Panc1 (cell line): ENCODE measurements at regions not wholly inside any gene's neighbourhood (a gene's known extent, or its start where the extent isn't known, plus 50 kb on each side); places are given as distances from the start of the nearest gene placed in this dataset.

Source experiments
- ATAC-seq: fragments of 200-7000 bp; cut with Tn5 transposase; 2 replicates; pipeline ENCODE4 v1.9.1; 2020; ENCODE audit warnings: mild to moderate bottlenecking, moderate library complexity
- BruUV-seq: library from RNA; stranded (reverse); fragments of 400-500 nt; replicated peaks from 2 replicates; lab custom pipeline; 2021; lab: Mats Ljungman, UMichigan
- CTCF ChIA-PET: fragments of 300-600 bp; sonication (Branson Sonifier 250); formaldehyde crosslinking; loops from one replicate; lab custom pipeline; 2022; ENCODE audit warnings: antibody characterized with exemption; lab: Charles Lee
- POLR2A ChIA-PET: fragments of 300-600 bp; sonication (Branson Sonifier 250); formaldehyde crosslinking; loops from one replicate; lab custom pipeline; 2022; ENCODE audit warnings: antibody characterized with exemption; lab: Charles Lee
- DNase-seq: peaks from one replicate; pipeline ENCODE4 v3.0.0-alpha.2; 2010; ENCODE audit warnings: low read depth, low spot score
- H3K27ac ChIP-seq: 2 replicates; pipeline ENCODE4 v1.5.1; 2011; ENCODE audit warnings: mild to moderate bottlenecking, low read length, inconsistent platforms
- H3K27me3 ChIP-seq: fragments of 200-500 bp; sonication (Bioruptor generic); 2 replicates; pipeline ENCODE4 v1.6.0; 2014; ENCODE audit warnings: low read length, inconsistent platforms; ENCODE audit not compliant: control insufficient read depth, insufficient read depth
- H3K36me3 ChIP-seq: fragments of 200-500 bp; sonication (Bioruptor generic); 2 replicates; pipeline ENCODE4 v1.5.1; 2014; ENCODE audit warnings: inconsistent platforms, mild to moderate bottlenecking, low read length, moderate library complexity; ENCODE audit not compliant: control insufficient read depth, insufficient read depth
- H3K4me1 ChIP-seq: 2 replicates; pipeline ENCODE4 v1.5.1; 2011; ENCODE audit warnings: inconsistent platforms, mild to moderate bottlenecking, low read length, moderate library complexity; ENCODE audit not compliant: control insufficient read depth, insufficient read depth
- H3K4me3 ChIP-seq, 2 experiments: 2 replicates each; pipeline ENCODE4 v1.5.1; 2011 to 2012; ENCODE audit warnings: low read depth in 2 of 2, low read length in 2 of 2, mild to moderate bottlenecking in 2 of 2, inconsistent platforms in 1 of 2, moderate library complexity in 1 of 2
- H3K9me3 ChIP-seq: fragments of 200-500 bp; sonication (Bioruptor generic); 2 replicates; pipeline ENCODE4 v1.5.1; 2014; ENCODE audit warnings: low read depth, mild to moderate bottlenecking, inconsistent platforms, low read length, moderate library complexity; ENCODE audit not compliant: control insufficient read depth, insufficient read depth
- POLR2AphosphoS5 ChIP-seq: IDR thresholded peaks from 2 replicates; pipeline ENCODE4 v1.6.1; 2012; ENCODE audit warnings: mild to moderate bottlenecking, low read depth, low read length, moderate library complexity
- SIN3A ChIP-seq: IDR thresholded peaks from 2 replicates; pipeline ENCODE4 v1.6.1; 2012; ENCODE audit warnings: low read depth, mild to moderate bottlenecking, low read length, moderate library complexity, borderline replicate concordance; ENCODE audit not compliant: insufficient read depth
- TCF7L2 ChIP-seq: IDR thresholded peaks from 2 replicates; pipeline ENCODE4 v1.6.1; 2011; ENCODE audit warnings: mild to moderate bottlenecking, low read depth, low read length, inconsistent platforms
- in situ Hi-C: cut with HindIII; loops from 2 replicates; pipeline ENCODE4 v1.10.0; 2016; ENCODE audit warnings: low sequenced_read_pairs, low pct_unique_long_range_greater_than_20kb
- intact Hi-C: fragments of 100-400 bp; cut with micrococcal nuclease; formaldehyde crosslinking; loops from one replicate; pipeline ENCODE4 v1.10.0; 2022; ENCODE audit not compliant: unreplicated experiment
- TF ChIP-seq, protein P1 (sequence below): fragments of 450-650 bp; IDR thresholded peaks from 2 replicates; pipeline ENCODE4 v1.5.1; 2017; ENCODE audit warnings: mild to moderate bottlenecking
- TF ChIP-seq, protein P2 (sequence below), 2 experiments: IDR thresholded peaks; 2 replicates each; pipeline ENCODE4 v1.6.1; 2011 to 2012; ENCODE audit warnings: low read depth in 2 of 2, control low read depth in 1 of 2, low read length in 1 of 2, mild to moderate bottlenecking in 1 of 2, moderate library complexity in 1 of 2; ENCODE audit not compliant: insufficient read depth in 1 of 2

DNA sequence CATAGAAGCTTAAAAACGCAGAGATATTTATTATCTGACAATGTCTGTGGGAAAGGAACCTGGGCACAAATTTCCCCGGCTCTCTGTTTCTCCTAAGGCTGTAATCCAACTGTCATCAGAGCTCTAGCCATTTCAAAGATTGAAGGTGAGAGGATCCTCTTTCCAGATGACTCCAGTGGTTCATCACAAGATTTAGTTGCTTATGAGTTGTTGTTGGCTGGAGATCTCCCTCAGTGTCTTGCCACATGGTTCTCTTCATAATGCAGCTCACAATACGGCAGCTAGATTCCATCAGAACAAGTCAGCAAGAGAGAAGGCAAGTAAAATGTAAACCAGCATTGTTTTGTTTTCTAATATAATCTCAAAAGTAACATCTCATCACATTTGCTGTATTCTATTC lies 369.4 kb downstream of the GASK1B start:
- POLR2A ChIA-PET, result no interaction called here
- no peaks in the 10 kb centered on the region for H3K9me3 ChIP-seq
- in situ Hi-C loops (no loop called here), intact Hi-C loops (no loop called here)
- ATAC-seq (no peak), DNase-seq (no peak)
- no peaks in the 10 kb centered on the region for H3K27me3 ChIP-seq
- CTCF ChIA-PET, result no interaction called here
- BruUV-seq, result no TSS peak
- no peak overlapping the region for H3K4me3 ChIP-seq
- TF ChIP-seq TCF7L2, result no peak
- TF ChIP-seq POLR2AphosphoS5, result no peak
- TF ChIP-seq, protein P1, sequence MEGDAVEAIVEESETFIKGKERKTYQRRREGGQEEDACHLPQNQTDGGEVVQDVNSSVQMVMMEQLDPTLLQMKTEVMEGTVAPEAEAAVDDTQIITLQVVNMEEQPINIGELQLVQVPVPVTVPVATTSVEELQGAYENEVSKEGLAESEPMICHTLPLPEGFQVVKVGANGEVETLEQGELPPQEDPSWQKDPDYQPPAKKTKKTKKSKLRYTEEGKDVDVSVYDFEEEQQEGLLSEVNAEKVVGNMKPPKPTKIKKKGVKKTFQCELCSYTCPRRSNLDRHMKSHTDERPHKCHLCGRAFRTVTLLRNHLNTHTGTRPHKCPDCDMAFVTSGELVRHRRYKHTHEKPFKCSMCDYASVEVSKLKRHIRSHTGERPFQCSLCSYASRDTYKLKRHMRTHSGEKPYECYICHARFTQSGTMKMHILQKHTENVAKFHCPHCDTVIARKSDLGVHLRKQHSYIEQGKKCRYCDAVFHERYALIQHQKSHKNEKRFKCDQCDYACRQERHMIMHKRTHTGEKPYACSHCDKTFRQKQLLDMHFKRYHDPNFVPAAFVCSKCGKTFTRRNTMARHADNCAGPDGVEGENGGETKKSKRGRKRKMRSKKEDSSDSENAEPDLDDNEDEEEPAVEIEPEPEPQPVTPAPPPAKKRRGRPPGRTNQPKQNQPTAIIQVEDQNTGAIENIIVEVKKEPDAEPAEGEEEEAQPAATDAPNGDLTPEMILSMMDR, result no peak
- TF ChIP-seq, protein P2, sequence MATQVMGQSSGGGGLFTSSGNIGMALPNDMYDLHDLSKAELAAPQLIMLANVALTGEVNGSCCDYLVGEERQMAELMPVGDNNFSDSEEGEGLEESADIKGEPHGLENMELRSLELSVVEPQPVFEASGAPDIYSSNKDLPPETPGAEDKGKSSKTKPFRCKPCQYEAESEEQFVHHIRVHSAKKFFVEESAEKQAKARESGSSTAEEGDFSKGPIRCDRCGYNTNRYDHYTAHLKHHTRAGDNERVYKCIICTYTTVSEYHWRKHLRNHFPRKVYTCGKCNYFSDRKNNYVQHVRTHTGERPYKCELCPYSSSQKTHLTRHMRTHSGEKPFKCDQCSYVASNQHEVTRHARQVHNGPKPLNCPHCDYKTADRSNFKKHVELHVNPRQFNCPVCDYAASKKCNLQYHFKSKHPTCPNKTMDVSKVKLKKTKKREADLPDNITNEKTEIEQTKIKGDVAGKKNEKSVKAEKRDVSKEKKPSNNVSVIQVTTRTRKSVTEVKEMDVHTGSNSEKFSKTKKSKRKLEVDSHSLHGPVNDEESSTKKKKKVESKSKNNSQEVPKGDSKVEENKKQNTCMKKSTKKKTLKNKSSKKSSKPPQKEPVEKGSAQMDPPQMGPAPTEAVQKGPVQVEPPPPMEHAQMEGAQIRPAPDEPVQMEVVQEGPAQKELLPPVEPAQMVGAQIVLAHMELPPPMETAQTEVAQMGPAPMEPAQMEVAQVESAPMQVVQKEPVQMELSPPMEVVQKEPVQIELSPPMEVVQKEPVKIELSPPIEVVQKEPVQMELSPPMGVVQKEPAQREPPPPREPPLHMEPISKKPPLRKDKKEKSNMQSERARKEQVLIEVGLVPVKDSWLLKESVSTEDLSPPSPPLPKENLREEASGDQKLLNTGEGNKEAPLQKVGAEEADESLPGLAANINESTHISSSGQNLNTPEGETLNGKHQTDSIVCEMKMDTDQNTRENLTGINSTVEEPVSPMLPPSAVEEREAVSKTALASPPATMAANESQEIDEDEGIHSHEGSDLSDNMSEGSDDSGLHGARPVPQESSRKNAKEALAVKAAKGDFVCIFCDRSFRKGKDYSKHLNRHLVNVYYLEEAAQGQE (IDR thresholded peaks at IDR 0.05; ENCODE audit: insufficient read depth in 1 of 2, low read depth in 2 of 2, low read length in 1 of 2), result no peak
- H3K36me3 ChIP-seq, result no peaks in the 10 kb centered on the region
- H3K4me1 ChIP-seq, result no peaks in the 10 kb centered on the region
- no peak overlapping the region for H3K27ac ChIP-seq

DNA sequence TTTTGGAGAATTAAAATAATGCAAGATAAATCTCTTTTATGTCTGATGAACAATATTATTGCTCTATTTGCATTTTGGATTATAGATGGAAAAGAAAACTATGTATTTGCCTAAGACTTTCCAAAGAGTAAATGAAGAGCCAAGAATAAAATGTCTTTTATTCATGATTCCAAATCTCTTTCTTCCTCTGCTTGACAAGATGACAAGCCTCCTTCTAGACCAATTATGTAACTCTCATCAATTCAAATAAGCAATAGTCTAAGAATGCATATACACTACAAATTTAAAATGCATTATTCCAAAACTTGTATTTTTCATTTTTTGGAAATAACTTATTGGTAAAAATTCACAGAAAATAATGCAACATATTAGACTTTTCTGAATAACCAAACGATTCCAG lies 377.3 kb downstream of the GASK1B start:
- intact Hi-C loops, result no loop called here

More for the DNA sequence above, 377.3 kb downstream of the GASK1B start:
- H3K9me3 ChIP-seq, result no peaks in the 10 kb centered on the region
- POLR2A ChIA-PET, result no interaction called here
- BruUV-seq, result no TSS peak
- no peak for TF ChIP-seq SIN3A
- TF ChIP-seq, protein P2 (IDR thresholded peaks at IDR 0.05; ENCODE audit: insufficient read depth in 1 of 2, low read depth in 2 of 2, low read length in 1 of 2), result no peak
- ATAC-seq, result no peak
- no peak overlapping the region for H3K4me3 ChIP-seq
- no peaks in the 10 kb centered on the region for H3K36me3 ChIP-seq
- no peak overlapping the region for H3K27ac ChIP-seq
- H3K27me3 ChIP-seq, result no peaks in the 10 kb centered on the region
- H3K4me1 ChIP-seq, result no peaks in the 10 kb centered on the region
- DNase-seq, result no peak
- in situ Hi-C loops, result no loop called here
- CTCF ChIA-PET, result no interaction called here
